SK-N-SH treated with all-trans-retinoic acid at 6 μM for 48 hours (cell line): ENCODE measurements at regions not wholly inside any gene's neighbourhood (a gene's known extent, or its start where the extent isn't known, plus 50 kb on each side); places are given as distances from the start of the nearest gene placed in this dataset.
"Not testable (repeated sequence)": the region's sequence is repeated elsewhere in the genome, so short reads cannot be mapped to it uniquely, and the experiment has no call there.

ENCODE experiments used
- ATAC-seq: fragments of 200-7000 bp; cut with Tn5 transposase; 3 replicates; pipeline ENCODE4 v1.9.1; 2020; ENCODE audit warnings: mild to moderate bottlenecking, moderate library complexity
- ARNTL ChIP-seq: fragments of 450-650 bp; formaldehyde crosslinking; IDR thresholded peaks from 2 replicates; pipeline ENCODE4 v1.5.0; 2020; ENCODE audit warnings: low read depth, mild to moderate bottlenecking, moderate library complexity, borderline replicate concordance
- BACH2 ChIP-seq: fragments of 250-450 bp; sonication (Bioruptor Pico); IDR thresholded peaks from 2 replicates; pipeline ENCODE4 v1.9.0; 2021; ENCODE audit warnings: mild to moderate bottlenecking, borderline replicate concordance
- CREB5 ChIP-seq: fragments of 250-450 bp; sonication (Bioruptor Pico); IDR thresholded peaks from 2 replicates; pipeline ENCODE4 v1.5.1; 2020; ENCODE audit warnings: low read depth, mild to moderate bottlenecking, moderate library complexity
- CSDC2 ChIP-seq: fragments of 250-450 bp; sonication (Bioruptor Pico); IDR thresholded peaks from 2 replicates; pipeline ENCODE4 v1.5.0; 2020; ENCODE audit warnings: mild to moderate bottlenecking, moderate library complexity
- CSRNP3 ChIP-seq: fragments of 250-450 bp; sonication (Bioruptor Pico); IDR thresholded peaks from 2 replicates; pipeline ENCODE4 v1.5.1; 2021; ENCODE audit warnings: mild to moderate bottlenecking, moderate library complexity
- GLIS3 ChIP-seq: fragments of 250-450 bp; sonication (Bioruptor Pico); IDR thresholded peaks from 2 replicates; pipeline ENCODE4 v1.5.0; 2020; ENCODE audit warnings: mild to moderate bottlenecking, moderate library complexity
- ISL1 ChIP-seq: fragments of 250-450 bp; sonication (Bioruptor Pico); IDR thresholded peaks from 2 replicates; pipeline ENCODE4 v2.1.2; 2022; ENCODE audit warnings: mild to moderate bottlenecking, moderate library complexity
- PATZ1 ChIP-seq: fragments of 250-450 bp; sonication (Bioruptor Pico); IDR thresholded peaks from 2 replicates; pipeline ENCODE4 v1.8.0; 2020; ENCODE audit warnings: mild to moderate bottlenecking, moderate library complexity, borderline replicate concordance
- PPARA ChIP-seq: fragments of 250-450 bp; sonication (Bioruptor Pico); IDR thresholded peaks from 2 replicates; pipeline ENCODE4 v1.5.0; 2020; ENCODE audit warnings: mild to moderate bottlenecking, borderline replicate concordance
- RARB ChIP-seq: fragments of 250-450 bp; sonication (Bioruptor Pico); IDR thresholded peaks from 2 replicates; pipeline ENCODE4 v1.8.0; 2021; ENCODE audit warnings: mild to moderate bottlenecking, moderate library complexity
- SNAI2 ChIP-seq: fragments of 250-450 bp; sonication (Bioruptor Pico); IDR thresholded peaks from 2 replicates; pipeline ENCODE4 v1.5.0; 2020; ENCODE audit warnings: mild to moderate bottlenecking, moderate library complexity
- TCF4 ChIP-seq: fragments of 250-450 bp; sonication (Bioruptor Pico); IDR thresholded peaks from 2 replicates; pipeline ENCODE4 v1.8.0; 2021; ENCODE audit warnings: mild to moderate bottlenecking, moderate library complexity, borderline replicate concordance
- TOX ChIP-seq: fragments of 250-450 bp; sonication (Bioruptor Pico); IDR thresholded peaks from 2 replicates; pipeline ENCODE4 v1.8.0; 2021; ENCODE audit warnings: mild to moderate bottlenecking, moderate library complexity, borderline replicate concordance
- TSHZ2 ChIP-seq: fragments of 250-450 bp; sonication (Bioruptor Pico); IDR thresholded peaks from 2 replicates; pipeline ENCODE4 v1.5.0; 2020; ENCODE audit warnings: mild to moderate bottlenecking, moderate library complexity
- ZC3H10 ChIP-seq: fragments of 250-450 bp; sonication (Bioruptor Pico); IDR thresholded peaks from 2 replicates; pipeline ENCODE4 v1.5.1; 2021; ENCODE audit warnings: mild to moderate bottlenecking, moderate library complexity
- ZFP3 ChIP-seq: fragments of 250-450 bp; sonication (Bioruptor Pico); IDR thresholded peaks from 2 replicates; pipeline ENCODE4 v1.5.0; 2020; ENCODE audit warnings: mild to moderate bottlenecking, moderate library complexity
- ZNF565 ChIP-seq: fragments of 450-650 bp; formaldehyde crosslinking; conservative IDR thresholded peaks from 2 replicates; pipeline ENCODE4 v1.5.0; 2020; ENCODE audit warnings: low read depth, mild to moderate bottlenecking, moderate library complexity
- ZNF70 ChIP-seq: fragments of 450-650 bp; formaldehyde crosslinking; IDR thresholded peaks from 2 replicates; pipeline ENCODE4 v1.5.0; 2020; ENCODE audit warnings: mild to moderate bottlenecking, moderate library complexity
- ZNF8 ChIP-seq: fragments of 450-650 bp; formaldehyde crosslinking; IDR thresholded peaks from 2 replicates; pipeline ENCODE4 v1.5.0; 2020; ENCODE audit warnings: mild to moderate bottlenecking, moderate library complexity

GRCh38 chr4:123535037-123535748, 138.6 kb downstream of the SPRY1 start:
- ATAC-seq = no peak
- TF ChIP-seq TCF4 (CRISPR knock-in tag) (no peak), ISL1 (CRISPR knock-in tag) (no peak), CREB5 (CRISPR knock-in tag) (no peak), ZNF70 (CRISPR knock-in tag) (no peak), BACH2 (CRISPR knock-in tag) (no peak), ZNF565 (CRISPR knock-in tag) (no peak), RARB (CRISPR knock-in tag) (no peak), TSHZ2 (no peak), ZFP3 (no peak), GLIS3 (no peak), TOX (CRISPR knock-in tag) (no peak), ZNF8 (no peak), CSRNP3 (CRISPR knock-in tag) (no peak), SNAI2 (CRISPR knock-in tag) (no peak)
- TF ChIP-seq, all 23 proteins: peak for 0

- TF ChIP-seq ZC3H10 (CRISPR knock-in tag) (no peak), TOX (CRISPR knock-in tag) (no peak), ZNF8 (no peak), CREB5 (CRISPR knock-in tag) (no peak), PATZ1 (CRISPR knock-in tag) (no peak)
- ATAC-seq = no peak
Measured at GRCh38 chr4:123536225-123536624, 139.6 kb downstream of the SPRY1 start.

- not testable (repeated sequence) for ATAC-seq
Measured at GRCh38 chr4:123537906-123538402, 141.4 kb downstream of the SPRY1 start.

GRCh38 chr4:123545667-123546572, 149.3 kb downstream of the SPRY1 start:
- TF ChIP-seq CSDC2 (CRISPR knock-in tag) (no peak), TCF4 (CRISPR knock-in tag) (no peak), PPARA (CRISPR knock-in tag) (no peak), ZNF8 (no peak), CREB5 (CRISPR knock-in tag) (no peak), ARNTL (CRISPR knock-in tag) (no peak), CSRNP3 (CRISPR knock-in tag) (no peak), TOX (CRISPR knock-in tag) (no peak), PATZ1 (CRISPR knock-in tag) (no peak)
- 0 out of 3 replicates have a peak, but pooled peaks have one; percentile 32 for ATAC-seq
